HepG2 (cell line): ENCODE measurements at regions not wholly inside any gene's neighbourhood (a gene's known extent, or its start where the extent isn't known, plus 50 kb on each side); places are given as distances from the start of the nearest gene placed in this dataset.

Source experiments
- ATAC-seq: fragments of 200-7000 bp; cut with Tn5 transposase; 3 replicates; pipeline ENCODE4 v1.9.1; 2020; ENCODE audit warnings: mild to moderate bottlenecking, moderate library complexity
- BruUV-seq: library from RNA; stranded (reverse); fragments of 400-500 nt; replicated peaks from 2 replicates; lab custom pipeline; 2021; lab: Mats Ljungman, UMichigan
- CTCF ChIA-PET: fragments of 300-600 bp; formaldehyde crosslinking; extraction: SDS; loops from one replicate; lab custom pipeline; 2021; ENCODE audit warnings: low total read pairs, inconsistent platforms, low intra/inter-chr PET ratio; lab: Yijun Ruan, JAX
- POLR2A ChIA-PET: fragments of 350-600 bp; sonication (Branson Sonifier 250); formaldehyde crosslinking; loops from one replicate; lab custom pipeline; 2020; ENCODE audit warnings: antibody characterized with exemption, inconsistent platforms; lab: Yijun Ruan, JAX
- DNase-seq: peaks from one replicate; pipeline ENCODE4 v3.0.0-alpha.2; 2015; ENCODE audit warnings: low spot score
- FAIRE-seq: peaks from 3 replicates; lab custom pipeline; 2011; peaks lifted over from hg19 to GRCh38; lab: Jason Lieb, UNC
- H2AFZ ChIP-seq: one replicate; pipeline ENCODE4 v1.6.1; 2011; ENCODE audit warnings: low read length, inconsistent platforms
- H3K27ac ChIP-seq: fragments of 300-600 bp; 3 replicates; pipeline ENCODE4 v1.8.0; 2011; ENCODE audit warnings: mixed run types, mild to moderate bottlenecking, mixed read lengths, low read length, inconsistent platforms; ENCODE audit not compliant: insufficient read depth; ENCODE audit errors: extremely low read length
- H3K27me3 ChIP-seq, 2 experiments: fragments of 200-600 bp in 1 of 2; 2 replicates in 1 of 2; 3 replicates in 1 of 2; pipeline versions ENCODE4 v1.6.0 to v1.8.0; 2011; ENCODE audit warnings: low read length in 2 of 2, mild to moderate bottlenecking in 2 of 2, moderate library complexity in 2 of 2, inconsistent platforms in 1 of 2; ENCODE audit not compliant: insufficient read depth in 2 of 2, control insufficient read depth in 1 of 2
- H3K36me3 ChIP-seq, 2 experiments: fragments of 200-600 bp in 1 of 2; replicated peaks in 1 of 2; 2 replicates in 1 of 2; 3 replicates in 1 of 2; pipeline versions ENCODE4 v1.5.1 to v1.8.0; 2011; ENCODE audit warnings: low read length in 2 of 2, inconsistent platforms in 1 of 2; ENCODE audit not compliant: insufficient read depth in 2 of 2, control insufficient read depth in 1 of 2
- H3K4me1 ChIP-seq: 2 replicates; pipeline ENCODE4 v1.5.1; 2012; ENCODE audit warnings: low read length, inconsistent platforms; ENCODE audit not compliant: insufficient read depth
- H3K4me2 ChIP-seq: 2 replicates; pipeline ENCODE4 v1.6.0; 2011; ENCODE audit warnings: low read depth, low read length, inconsistent platforms
- H3K4me3 ChIP-seq, 3 experiments: fragments of 200-600 bp in 1 of 3; sonication (generic), shearing (Covaris generic) in 1 of 3; replicated peaks in 1 of 3; 2 replicates each; pipeline ENCODE4 v1.5.1; 2011 to 2016; ENCODE audit warnings: low read length in 3 of 3, inconsistent platforms in 2 of 3, low read depth in 2 of 3, mild to moderate bottlenecking in 2 of 3, control low read depth in 1 of 3, mixed read lengths in 1 of 3; ENCODE audit not compliant: insufficient read depth in 1 of 3
- H3K79me2 ChIP-seq: one replicate; pipeline ENCODE4 v1.6.1; 2011; ENCODE audit warnings: low read length, inconsistent platforms; ENCODE audit not compliant: insufficient read depth
- H3K9ac ChIP-seq: 2 replicates; pipeline ENCODE4 v1.6.0; 2011; ENCODE audit warnings: mild to moderate bottlenecking, low read depth, low read length, inconsistent platforms; ENCODE audit not compliant: insufficient read depth
- H3K9me3 ChIP-seq: 2 replicates; pipeline ENCODE4 v1.5.1; 2012; ENCODE audit warnings: mild to moderate bottlenecking, low read length
- H4K20me1 ChIP-seq: 2 replicates; pipeline ENCODE4 v1.6.0; 2011; ENCODE audit warnings: inconsistent platforms, mild to moderate bottlenecking, low read length, moderate library complexity; ENCODE audit not compliant: insufficient read depth
- GPN1 ChIP-seq: sonication (generic); formaldehyde crosslinking; IDR thresholded peaks from 2 replicates; pipeline ENCODE4 v1.5.1; 2020; ENCODE audit warnings: missing genetic modification reagents, borderline replicate concordance
- MAX ChIP-seq: IDR thresholded peaks from 2 replicates; pipeline ENCODE4 v1.6.1; 2012; ENCODE audit warnings: inconsistent platforms
- REL ChIP-seq: sonication (generic); formaldehyde crosslinking; conservative IDR thresholded peaks from 2 replicates; pipeline ENCODE4 v1.8.0; 2022; ENCODE audit warnings: mild to moderate bottlenecking, missing genetic modification reagents, moderate library complexity
- SMAD3 ChIP-seq: sonication (generic); formaldehyde crosslinking; IDR thresholded peaks from 2 replicates; pipeline ENCODE4 v1.4.0; 2020; ENCODE audit warnings: missing genetic modification reagents
- SNAPC2 ChIP-seq: sonication (generic); formaldehyde crosslinking; IDR thresholded peaks from 2 replicates; pipeline ENCODE4 v1.8.1; 2022; ENCODE audit warnings: mild to moderate bottlenecking, missing genetic modification reagents
- TAF15 ChIP-seq: fragments of 200-400 bp; formaldehyde crosslinking; IDR thresholded peaks from one replicate; pipeline ENCODE4 v1.6.1; 2018; ENCODE audit warnings: mild to moderate bottlenecking, low read depth, low read length; ENCODE audit not compliant: poor library complexity, severe bottlenecking
- TBP ChIP-seq: sonication (generic); formaldehyde crosslinking; IDR thresholded peaks from 2 replicates; pipeline ENCODE4 v1.5.0; 2020; ENCODE audit warnings: missing genetic modification reagents
- U2AF1 ChIP-seq: fragments of 200-400 bp; formaldehyde crosslinking; optimal IDR thresholded peaks from 2 replicates; pipeline ENCODE3; 2017; ENCODE audit warnings: mild to moderate bottlenecking, low read depth, low read length
- ZMAT5 ChIP-seq: sonication (generic); formaldehyde crosslinking; IDR thresholded peaks from 2 replicates; pipeline ENCODE4 v1.5.0; 2020; ENCODE audit warnings: mild to moderate bottlenecking, low read depth, missing genetic modification reagents, borderline replicate concordance
- ZMYM4 ChIP-seq: sonication (generic); formaldehyde crosslinking; IDR thresholded peaks from 2 replicates; pipeline ENCODE4 v1.8.1; 2023; ENCODE audit warnings: mild to moderate bottlenecking, missing genetic modification reagents
- ZNF460 ChIP-seq: sonication (generic); formaldehyde crosslinking; IDR thresholded peaks from 2 replicates; pipeline ENCODE4 v1.5.1; 2020; ENCODE audit warnings: missing genetic modification reagents, mild to moderate bottlenecking, borderline replicate concordance
- ZNF639 ChIP-seq: conservative IDR thresholded peaks from 2 replicates; pipeline ENCODE4 v1.6.1; 2018; ENCODE audit warnings: missing genetic modification reagents
- ZNF773 ChIP-seq: sonication (generic); formaldehyde crosslinking; IDR thresholded peaks from 2 replicates; pipeline ENCODE4 v1.4.0; 2020; ENCODE audit warnings: missing genetic modification reagents, borderline replicate concordance
- WGBS: methylation state at CpG from one replicate; pipeline ENCODE4 v1.1.6; 2017; ENCODE audit warnings: low lambda C conversion rate; 5-methylcytosine and 5-hydroxymethylcytosine counted together
- in situ Hi-C: cut with HindIII; loops from 2 replicates; pipeline ENCODE4 v1.10.0; 2017; ENCODE audit warnings: low pct_unique_long_range_greater_than_20kb; ENCODE audit not compliant: extremely low pct_ligation_motif_present
- intact Hi-C: fragments of 100-400 bp; cut with micrococcal nuclease; formaldehyde crosslinking; loops from one replicate; pipeline ENCODE4 v1.10.0; 2022; ENCODE audit not compliant: unreplicated experiment
- TF ChIP-seq, protein P1 (sequence below): sonication (generic); formaldehyde crosslinking; IDR thresholded peaks from 2 replicates; pipeline ENCODE4 v1.9.0; 2021; ENCODE audit warnings: missing genetic modification reagents, mild to moderate bottlenecking, borderline replicate concordance
- TF ChIP-seq, protein P2 (sequence below): sonication (generic); formaldehyde crosslinking; conservative IDR thresholded peaks from 2 replicates; pipeline ENCODE4 v1.8.1; 2023; ENCODE audit warnings: missing genetic modification reagents

DNA sequence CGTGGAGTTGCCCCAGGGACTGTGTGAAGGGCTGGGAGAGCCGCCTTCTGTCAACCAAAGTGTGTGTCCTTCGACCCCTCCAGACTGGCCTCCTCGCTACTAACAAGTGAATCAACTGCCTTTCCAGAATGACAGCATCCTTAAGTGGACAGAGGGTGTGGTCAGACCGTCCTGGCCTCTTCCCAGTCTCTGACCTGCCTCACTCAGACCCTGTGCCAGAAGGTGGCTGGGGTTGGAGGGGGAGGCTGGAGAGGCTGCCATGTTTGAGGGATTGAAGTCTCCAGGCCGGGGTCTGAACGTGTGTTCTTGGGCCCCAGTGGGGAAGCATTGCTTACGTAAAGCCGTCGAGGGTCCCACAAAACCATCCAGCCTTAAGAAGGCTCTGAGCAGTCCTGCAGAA, 389.3 kb upstream of the IRX4 start:
- no peaks in the 10 kb centered on the region for H3K79me2 ChIP-seq
- H3K27me3 ChIP-seq = peaks cover 2 to 43% of the 10 kb centered on the region in 2 experiments
- in situ Hi-C loops = no loop called here
- TF ChIP-seq, protein P1, sequence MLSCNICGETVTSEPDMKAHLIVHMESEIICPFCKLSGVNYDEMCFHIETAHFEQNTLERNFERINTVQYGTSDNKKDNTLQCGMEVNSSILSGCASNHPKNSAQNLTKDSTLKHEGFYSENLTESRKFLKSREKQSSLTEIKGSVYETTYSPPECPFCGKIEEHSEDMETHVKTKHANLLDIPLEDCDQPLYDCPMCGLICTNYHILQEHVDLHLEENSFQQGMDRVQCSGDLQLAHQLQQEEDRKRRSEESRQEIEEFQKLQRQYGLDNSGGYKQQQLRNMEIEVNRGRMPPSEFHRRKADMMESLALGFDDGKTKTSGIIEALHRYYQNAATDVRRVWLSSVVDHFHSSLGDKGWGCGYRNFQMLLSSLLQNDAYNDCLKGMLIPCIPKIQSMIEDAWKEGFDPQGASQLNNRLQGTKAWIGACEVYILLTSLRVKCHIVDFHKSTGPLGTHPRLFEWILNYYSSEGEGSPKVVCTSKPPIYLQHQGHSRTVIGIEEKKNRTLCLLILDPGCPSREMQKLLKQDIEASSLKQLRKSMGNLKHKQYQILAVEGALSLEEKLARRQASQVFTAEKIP (CRISPR knock-in tag) = no peak
- DNase-seq (no peak), FAIRE-seq (no peak), ATAC-seq (no peak)
- no peak overlapping the region for H3K4me3 ChIP-seq
- H3K9me3 ChIP-seq = no peaks in the 10 kb centered on the region
- no peaks in the 10 kb centered on the region for H4K20me1 ChIP-seq
- no peak overlapping the region for H3K4me2 ChIP-seq
- H3K36me3 ChIP-seq = no peaks in the 10 kb centered on the region
- no peaks in the 10 kb centered on the region for H3K4me1 ChIP-seq
- BruUV-seq = no TSS peak
- no peak overlapping the region for H3K9ac ChIP-seq
- H2AFZ ChIP-seq = no peak overlapping the region
- POLR2A ChIA-PET = no interaction called here
- CTCF ChIA-PET = no interaction called here
- WGBS = 10% methylated on average over 7 of the region's 10 CpGs
- no peak overlapping the region for H3K27ac ChIP-seq
- intact Hi-C loops = no loop called here

DNA sequence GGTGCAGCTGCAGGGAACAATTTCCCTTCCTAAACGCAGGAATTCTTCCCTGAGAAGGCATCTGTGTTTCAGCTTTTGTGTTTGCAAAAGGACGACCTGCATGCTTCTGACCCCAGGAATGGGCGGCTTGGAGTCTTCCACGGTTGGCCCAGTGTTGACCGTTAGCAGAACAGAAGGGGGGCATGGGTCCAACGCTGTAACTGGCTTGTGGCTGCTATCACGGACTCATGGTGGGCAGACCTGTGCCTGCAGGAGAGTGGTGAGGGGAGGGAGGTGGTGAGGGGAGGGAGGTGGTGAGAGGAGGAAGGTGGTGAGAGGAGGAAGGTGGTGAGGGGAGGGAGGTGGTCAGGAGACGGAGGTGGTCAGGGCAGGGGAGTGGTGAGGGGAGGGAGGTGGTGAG, 388.6 kb upstream of the IRX4 start:
- Histone ChIP-seq H4K20me1 (no peaks in the 10 kb centered on the region), H3K27me3 (peaks cover 2 to 41% of the 10 kb centered on the region in 2 experiments), H3K27ac (no peak overlapping the region), H3K9me3 (no peaks in the 10 kb centered on the region), H3K4me3 (no peak overlapping the region), H3K79me2 (no peaks in the 10 kb centered on the region), H3K36me3 (no peaks in the 10 kb centered on the region), H2AFZ (no peak overlapping the region), H3K4me1 (no peaks in the 10 kb centered on the region), H3K9ac (no peak overlapping the region), H3K4me2 (no peak overlapping the region)
- ChIA-PET POLR2A (no interaction called here), CTCF (no interaction called here)
- BruUV-seq = no TSS peak
- in situ Hi-C loops (no loop called here), intact Hi-C loops (no loop called here)
- DNase-seq = no peak
- ATAC-seq = no peak
- 3% methylated on average over 8 of the region's 8 CpGs for WGBS
- no peak for FAIRE-seq
- TF ChIP-seq ZNF639 (CRISPR knock-in tag) (no peak), ZMYM4 (no peak), TBP (CRISPR knock-in tag) (no peak), ZNF773 (CRISPR knock-in tag) (no peak), ZNF460 (no peak), GPN1 (no peak), SNAPC2 (CRISPR knock-in tag) (no peak), TAF15 (no peak), ZMAT5 (CRISPR knock-in tag) (no peak), REL (CRISPR knock-in tag) (no peak), MAX (no peak), U2AF1 (no peak), SMAD3 (no peak)
- TF ChIP-seq, protein P2, sequence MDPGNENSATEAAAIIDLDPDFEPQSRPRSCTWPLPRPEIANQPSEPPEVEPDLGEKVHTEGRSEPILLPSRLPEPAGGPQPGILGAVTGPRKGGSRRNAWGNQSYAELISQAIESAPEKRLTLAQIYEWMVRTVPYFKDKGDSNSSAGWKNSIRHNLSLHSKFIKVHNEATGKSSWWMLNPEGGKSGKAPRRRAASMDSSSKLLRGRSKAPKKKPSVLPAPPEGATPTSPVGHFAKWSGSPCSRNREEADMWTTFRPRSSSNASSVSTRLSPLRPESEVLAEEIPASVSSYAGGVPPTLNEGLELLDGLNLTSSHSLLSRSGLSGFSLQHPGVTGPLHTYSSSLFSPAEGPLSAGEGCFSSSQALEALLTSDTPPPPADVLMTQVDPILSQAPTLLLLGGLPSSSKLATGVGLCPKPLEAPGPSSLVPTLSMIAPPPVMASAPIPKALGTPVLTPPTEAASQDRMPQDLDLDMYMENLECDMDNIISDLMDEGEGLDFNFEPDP = no peak
